Epithelial cell of esophagus (primary cell): ENCODE measurements at regions not wholly inside any gene's neighbourhood (a gene's known extent, or its start where the extent isn't known, plus 50 kb on each side); places are given as distances from the start of the nearest gene placed in this dataset.

Experiments
- DNase-seq: peaks from one replicate; pipeline ENCODE4 v3.0.0; 2010; ENCODE audit warnings: low read depth
- H3K4me3 ChIP-seq: 2 replicates; pipeline ENCODE4 v1.5.1; 2011; ENCODE audit warnings: mild to moderate bottlenecking, low read length, control low read depth
- CTCF ChIP-seq: IDR thresholded peaks from 2 replicates; pipeline ENCODE4 v1.5.1; 2011; ENCODE audit warnings: low read depth, mild to moderate bottlenecking, low read length, control low read depth, inconsistent platforms; ENCODE audit not compliant: insufficient read depth; ENCODE audit errors: missing control alignments

GRCh38 chr7:35998481-35998880 is 154.6 kb upstream of the EEPD1 start:
- H3K4me3 ChIP-seq = no peak overlapping the region
- DNase-seq = no peak
- TF ChIP-seq CTCF = no peak

- no peak overlapping the region for H3K4me3 ChIP-seq
- no peak for TF ChIP-seq CTCF
- no peak for DNase-seq
Observed at GRCh38 chr7:36001546-36001945, 151.5 kb upstream of the EEPD1 start.

GRCh38 chr7:36002900-36003299 is 150.2 kb upstream of the EEPD1 start:
- DNase-seq = no peak
- no peak overlapping the region for H3K4me3 ChIP-seq
- TF ChIP-seq CTCF = no peak

GRCh38 chr7:36003343-36003742 is 149.7 kb upstream of the EEPD1 start:
- no peak for TF ChIP-seq CTCF
- no peak overlapping the region for H3K4me3 ChIP-seq
- no peak for DNase-seq

- no peak overlapping the region for H3K4me3 ChIP-seq
- no peak for DNase-seq
- TF ChIP-seq CTCF = no peak
Observed at GRCh38 chr7:36005293-36005692, 147.8 kb upstream of the EEPD1 start.

- DNase-seq = no peak
- no peak for TF ChIP-seq CTCF
- no peak overlapping the region for H3K4me3 ChIP-seq
Observed at GRCh38 chr7:36005876-36006275, 147.2 kb upstream of the EEPD1 start.

GRCh38 chr7:36006636-36007229 is 146.3 kb upstream of the EEPD1 start:
- TF ChIP-seq CTCF = no peak
- no peak overlapping the region for H3K4me3 ChIP-seq
- no peak for DNase-seq
